AG09319 (cell line): ENCODE measurements at regions not wholly inside any gene's neighbourhood (a gene's known extent, or its start where the extent isn't known, plus 50 kb on each side); places are given as distances from the start of the nearest gene placed in this dataset.
"Not testable (repeated sequence)": the region's sequence is repeated elsewhere in the genome, so short reads cannot be mapped to it uniquely, and the experiment has no call there.

Experiments
- DNase-seq: peaks from one replicate; pipeline ENCODE4 v3.0.0-alpha.2; 2010; ENCODE audit warnings: low read depth; ENCODE audit errors: extremely low read depth
- TF ChIP-seq, protein P1 (sequence below): IDR thresholded peaks from 2 replicates; pipeline ENCODE4 v1.5.1; 2011; ENCODE audit warnings: low read depth, mild to moderate bottlenecking, inconsistent platforms, low read length, moderate library complexity

DNA sequence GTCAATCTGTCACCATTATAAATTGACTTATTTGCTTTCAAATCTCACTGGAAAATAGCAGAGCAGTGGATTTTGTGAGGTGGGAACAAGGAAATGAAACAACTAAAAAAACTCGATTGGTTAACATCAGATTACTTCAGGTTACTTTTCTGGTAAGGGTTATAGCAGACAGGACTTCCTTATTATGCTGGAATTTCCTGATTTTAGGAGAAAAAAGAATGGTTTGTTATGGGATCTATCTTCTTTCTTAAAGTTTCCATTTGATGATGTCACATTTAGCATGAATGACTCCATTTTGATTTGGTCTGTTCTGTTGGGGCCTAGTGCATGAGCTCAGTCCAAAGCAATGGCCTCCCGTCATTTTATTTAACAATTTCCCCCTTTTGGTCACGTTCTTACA lies 210.6 kb downstream of the KCNJ2 start:
- no peak for DNase-seq
- TF ChIP-seq, protein P1, sequence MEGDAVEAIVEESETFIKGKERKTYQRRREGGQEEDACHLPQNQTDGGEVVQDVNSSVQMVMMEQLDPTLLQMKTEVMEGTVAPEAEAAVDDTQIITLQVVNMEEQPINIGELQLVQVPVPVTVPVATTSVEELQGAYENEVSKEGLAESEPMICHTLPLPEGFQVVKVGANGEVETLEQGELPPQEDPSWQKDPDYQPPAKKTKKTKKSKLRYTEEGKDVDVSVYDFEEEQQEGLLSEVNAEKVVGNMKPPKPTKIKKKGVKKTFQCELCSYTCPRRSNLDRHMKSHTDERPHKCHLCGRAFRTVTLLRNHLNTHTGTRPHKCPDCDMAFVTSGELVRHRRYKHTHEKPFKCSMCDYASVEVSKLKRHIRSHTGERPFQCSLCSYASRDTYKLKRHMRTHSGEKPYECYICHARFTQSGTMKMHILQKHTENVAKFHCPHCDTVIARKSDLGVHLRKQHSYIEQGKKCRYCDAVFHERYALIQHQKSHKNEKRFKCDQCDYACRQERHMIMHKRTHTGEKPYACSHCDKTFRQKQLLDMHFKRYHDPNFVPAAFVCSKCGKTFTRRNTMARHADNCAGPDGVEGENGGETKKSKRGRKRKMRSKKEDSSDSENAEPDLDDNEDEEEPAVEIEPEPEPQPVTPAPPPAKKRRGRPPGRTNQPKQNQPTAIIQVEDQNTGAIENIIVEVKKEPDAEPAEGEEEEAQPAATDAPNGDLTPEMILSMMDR = no peak

DNA sequence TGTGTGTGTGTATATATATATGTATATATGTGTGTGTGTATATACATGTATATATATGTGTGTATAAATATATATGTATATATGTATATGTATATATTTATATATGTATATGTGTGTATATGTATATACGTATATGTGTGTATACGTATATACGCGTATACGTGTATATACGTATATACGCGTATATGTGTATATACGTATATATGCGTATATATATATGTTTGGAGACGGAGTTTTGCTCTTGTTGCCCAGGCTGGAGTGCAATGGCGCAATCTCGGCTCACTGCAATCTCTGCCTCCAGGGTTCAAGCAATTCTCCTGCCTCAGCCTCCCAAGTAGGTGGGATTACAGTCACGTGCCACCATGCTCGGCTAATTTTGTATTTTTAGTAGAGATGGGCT lies 212.6 kb downstream of the KCNJ2 start:
- DNase-seq = not testable (repeated sequence)

DNA sequence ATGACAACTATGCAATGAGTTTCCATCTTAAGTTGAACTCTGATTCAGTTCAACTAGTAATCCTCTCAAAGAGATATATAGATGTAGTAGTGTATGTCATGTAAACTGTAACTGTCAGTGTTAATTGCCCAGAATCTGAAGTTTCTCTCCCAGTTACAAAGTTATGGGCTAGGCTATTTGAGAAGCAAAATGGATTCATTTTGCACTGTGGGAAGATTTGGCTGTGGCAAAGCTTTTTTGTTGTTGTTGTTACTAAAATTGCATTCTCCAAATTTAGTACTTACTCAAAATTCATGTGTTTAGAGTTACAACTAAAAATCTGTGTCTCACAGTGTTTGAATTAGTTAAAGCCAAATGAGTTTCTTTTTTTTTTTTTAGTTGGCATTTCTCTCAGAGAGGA lies 219.0 kb downstream of the KCNJ2 start:
- TF ChIP-seq, protein P1 = no peak
- DNase-seq = no peak

DNA sequence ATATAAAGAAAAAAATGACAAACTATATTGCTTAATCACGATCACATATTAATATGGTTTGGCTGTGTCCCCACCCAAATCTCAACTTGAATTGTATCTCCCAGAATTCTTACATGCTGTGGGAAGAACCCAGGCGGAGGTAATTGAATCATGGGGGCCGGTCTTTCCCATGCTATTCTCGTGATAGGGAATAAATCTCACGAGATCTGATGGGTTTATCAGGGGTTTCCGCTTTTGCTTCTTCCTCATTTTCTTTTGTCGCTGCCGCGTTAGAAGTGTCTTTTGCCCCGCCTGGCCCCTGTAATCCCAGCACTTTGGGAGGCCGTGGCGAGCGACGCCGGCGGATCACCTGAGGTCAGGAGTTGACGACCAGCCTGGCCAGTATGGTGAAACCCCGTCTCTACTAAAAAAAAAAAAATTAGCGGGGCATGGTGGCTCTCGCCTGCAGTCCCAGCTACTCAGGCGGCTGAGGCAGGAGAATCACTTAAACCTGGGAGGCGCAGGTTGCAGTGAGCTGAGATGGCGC lies 220.0 kb downstream of the KCNJ2 start:
- not testable (repeated sequence) for DNase-seq

GRCh38 chr17:70390049-70390448 lies 220.7 kb downstream of the KCNJ2 start:
- DNase-seq = no peak
- TF ChIP-seq, protein P1 = no peak

GRCh38 chr17:70394473-70395232 lies 225.3 kb downstream of the KCNJ2 start:
- DNase-seq = no peak
- TF ChIP-seq, protein P1 = no peak

DNA sequence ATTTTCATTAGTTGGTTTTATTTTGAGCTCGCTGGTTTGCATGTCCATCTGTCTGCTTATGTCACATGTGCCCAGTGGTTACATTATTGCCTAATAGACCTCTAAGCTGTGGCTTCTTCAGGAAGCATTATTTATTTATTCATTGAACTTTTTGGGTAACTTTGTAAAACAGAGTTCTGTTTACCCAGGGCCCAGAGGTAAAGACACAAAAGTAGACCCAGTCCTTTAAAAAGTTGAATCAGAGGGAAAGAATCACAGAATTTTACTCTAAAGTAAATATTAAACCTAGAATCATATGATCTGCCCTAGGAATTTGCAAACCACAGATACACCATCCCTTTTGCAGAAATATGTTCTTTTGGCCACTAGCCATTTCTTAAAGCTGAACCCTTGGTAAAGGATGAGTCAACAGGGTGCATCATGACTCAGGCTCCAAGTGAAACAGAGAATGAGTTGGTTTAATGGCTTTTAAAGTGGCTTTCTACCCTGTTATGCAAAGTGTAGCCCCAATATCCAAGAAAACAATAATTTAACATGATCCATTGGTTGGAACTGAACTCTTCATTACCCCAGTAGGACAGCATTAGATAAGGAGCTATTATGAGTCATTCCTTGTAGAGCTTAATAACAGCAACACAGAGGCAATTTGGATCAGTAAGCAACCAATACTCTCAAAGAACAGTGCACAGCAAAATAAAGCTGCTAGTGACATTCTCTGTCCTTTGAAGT lies 236.3 kb downstream of the KCNJ2 start:
- DNase-seq = peak; percentile 65
- TF ChIP-seq, protein P1 = no peak

- TF ChIP-seq, protein P1 = no peak
- no peak for DNase-seq
Observed at GRCh38 chr17:70407506-70407905, 238.2 kb downstream of the KCNJ2 start.
